GM19395 (cell line): ENCODE measurements at regions not wholly inside any gene's neighbourhood (a gene's known extent, or its start where the extent isn't known, plus 50 kb on each side); places are given as distances from the start of the nearest gene placed in this dataset.

Experiments used
- ATAC-seq: cut with Tn5 transposase; IDR thresholded peaks from one replicate; pipeline ENCODE4 v1.9.1; 2021; ENCODE audit warnings: mild to moderate bottlenecking, moderate library complexity; ENCODE audit not compliant: unreplicated experiment

GRCh38 chr12:118689793-118690192 lies 291.5 kb upstream of the SRRM4 start:
- peak; percentile 97 for ATAC-seq

- no peak for ATAC-seq
Observed at GRCh38 chr12:118690506-118690905, 290.8 kb upstream of the SRRM4 start.

GRCh38 chr12:118694128-118694775 lies 287.1 kb upstream of the SRRM4 start:
- ATAC-seq = no peak

- no peak for ATAC-seq
Observed at GRCh38 chr12:118704527-118705241, 276.7 kb upstream of the SRRM4 start.

GRCh38 chr12:118706437-118706836 lies 274.9 kb upstream of the SRRM4 start:
- ATAC-seq = peak; percentile 66

GRCh38 chr12:118709946-118710345 lies 271.4 kb upstream of the SRRM4 start:
- no peak for ATAC-seq

- ATAC-seq = no peak
Observed at GRCh38 chr12:118711185-118711584, 270.2 kb upstream of the SRRM4 start.

GRCh38 chr12:118714051-118714460 lies 267.3 kb upstream of the SRRM4 start:
- ATAC-seq = peak; percentile 62

GRCh38 chr12:118714500-118714899 lies 266.8 kb upstream of the SRRM4 start:
- ATAC-seq = no peak

- ATAC-seq = no peak
Observed at GRCh38 chr12:118715647-118716046, 265.7 kb upstream of the SRRM4 start.

- ATAC-seq = no peak
Observed at GRCh38 chr12:118727196-118727978, 254.0 kb upstream of the SRRM4 start.

GRCh38 chr12:118727979-118728366 lies 253.4 kb upstream of the SRRM4 start:
- no peak for ATAC-seq

- ATAC-seq = no peak
Observed at GRCh38 chr12:118734266-118734665, 247.1 kb upstream of the SRRM4 start.

GRCh38 chr12:118737985-118738540 lies 243.3 kb upstream of the SRRM4 start:
- ATAC-seq = no peak

- ATAC-seq = no peak
Observed at GRCh38 chr12:118741194-118741593, 240.1 kb upstream of the SRRM4 start.

GRCh38 chr12:118742431-118742830 lies 238.9 kb upstream of the SRRM4 start:
- ATAC-seq = no peak

- ATAC-seq = no peak
Observed at GRCh38 chr12:118743896-118744700, 237.2 kb upstream of the SRRM4 start.

- ATAC-seq = no peak
Observed at GRCh38 chr12:118746176-118746575, 235.2 kb upstream of the SRRM4 start.

GRCh38 chr12:118746960-118747359 lies 234.4 kb upstream of the SRRM4 start:
- no peak for ATAC-seq

GRCh38 chr12:118747771-118748170 lies 233.6 kb upstream of the SRRM4 start:
- no peak for ATAC-seq
